PC-9 (cell line): ENCODE measurements at regions not wholly inside any gene's neighbourhood (a gene's known extent, or its start where the extent isn't known, plus 50 kb on each side); places are given as distances from the start of the nearest gene placed in this dataset.
A peak's percentile ranks its signal among the peaks of the same experiment; 100 is the strongest.

Source experiments
- BruUV-seq: library from RNA; stranded (reverse); fragments of 400-500 nt; replicated peaks from 2 replicates; lab custom pipeline; 2021; lab: Mats Ljungman, UMichigan
- CTCF ChIA-PET: fragments of 300-600 bp; sonication (Branson Sonifier 250); formaldehyde crosslinking; loops from one replicate; lab custom pipeline; 2022; ENCODE audit warnings: antibody characterized with exemption; lab: Charles Lee
- POLR2A ChIA-PET: fragments of 300-600 bp; sonication (Branson Sonifier 250); formaldehyde crosslinking; loops from one replicate; lab custom pipeline; 2022; ENCODE audit warnings: antibody characterized with exemption; ENCODE audit not compliant: unreplicated experiment; lab: Charles Lee
- DNase-seq, 2 experiments: peaks; one replicate each; pipeline versions ENCODE4 v3.0.0 to v3.0.0-alpha.2; 2015 to 2022; ENCODE audit warnings: mixed read lengths in 1 of 2
- H2AFZ ChIP-seq: fragments of 200-600 bp; sonication (generic); 2 replicates; pipeline ENCODE4 v1.8.1; 2017; ENCODE audit warnings: antibody characterized with exemption
- H3F3A ChIP-seq: fragments of 200-600 bp; sonication (generic); 2 replicates; pipeline ENCODE4 v1.8.1; 2017; ENCODE audit warnings: antibody characterized with exemption, mild to moderate bottlenecking, low read depth; ENCODE audit not compliant: insufficient read depth
- H3K27ac ChIP-seq: fragments of 200-600 bp; sonication (generic); 2 replicates; pipeline ENCODE4 v1.6.1; 2016; ENCODE audit warnings: mixed run types
- H3K27me3 ChIP-seq: fragments of 200-600 bp; sonication (generic); 2 replicates; pipeline ENCODE4 v1.6.1; 2016; ENCODE audit warnings: low read depth, mixed run types; ENCODE audit not compliant: insufficient read depth
- H3K36me3 ChIP-seq: fragments of 200-600 bp; sonication (generic); 2 replicates; pipeline ENCODE4 v1.6.1; 2016; ENCODE audit warnings: low read depth, mixed run types
- H3K4me1 ChIP-seq: fragments of 200-600 bp; sonication (generic); replicated peaks from 2 replicates; pipeline ENCODE4 v1.6.1; 2016; ENCODE audit warnings: mixed run types; ENCODE audit not compliant: insufficient read depth
- H3K4me2 ChIP-seq: fragments of 200-600 bp; sonication (generic); 2 replicates; pipeline ENCODE4 v1.6.1; 2017; ENCODE audit warnings: mixed run types
- H3K4me3 ChIP-seq: fragments of 200-600 bp; sonication (generic); 2 replicates; pipeline ENCODE4 v1.6.1; 2016; ENCODE audit warnings: mixed run types
- H3K79me2 ChIP-seq: fragments of 200-600 bp; sonication (generic); 2 replicates; pipeline ENCODE4 v1.6.1; 2017; ENCODE audit warnings: low read depth, mixed run types
- H3K9me2 ChIP-seq: fragments of 200-600 bp; sonication (generic); 2 replicates; pipeline ENCODE4 v1.8.1; 2017; ENCODE audit warnings: mild to moderate bottlenecking; ENCODE audit not compliant: insufficient read depth
- H3K9me3 ChIP-seq: fragments of 200-600 bp; sonication (generic); 2 replicates; pipeline ENCODE4 v1.8.1; 2016; ENCODE audit warnings: low read depth; ENCODE audit not compliant: insufficient read depth
- H4K20me1 ChIP-seq: fragments of 200-600 bp; sonication (generic); 2 replicates; pipeline ENCODE4 v1.8.1; 2017; ENCODE audit not compliant: insufficient read depth
- CTCF ChIP-seq: fragments of 200-600 bp; sonication (generic); conservative IDR thresholded peaks from 2 replicates; pipeline ENCODE4 v1.6.1; 2017; ENCODE audit warnings: mixed run types, antibody characterized with exemption, mild to moderate bottlenecking, moderate library complexity
- EZH2 ChIP-seq: fragments of 200-600 bp; sonication (generic); IDR thresholded peaks from 2 replicates; pipeline ENCODE4 v1.8.0; 2017; ENCODE audit warnings: antibody characterized with exemption, low read depth
- intact Hi-C: fragments of 100-400 bp; cut with micrococcal nuclease; formaldehyde crosslinking; loops from one replicate; pipeline ENCODE4 v1.10.0; 2022; ENCODE audit not compliant: unreplicated experiment

- no peak overlapping the region for H3K4me3 ChIP-seq
- no peaks in the 10 kb centered on the region for H3K9me2 ChIP-seq
- no peak overlapping the region for H2AFZ ChIP-seq
- H3K27ac ChIP-seq: no peak overlapping the region
- no peaks in the 10 kb centered on the region for H3K4me1 ChIP-seq
- H3K9me3 ChIP-seq: no peaks in the 10 kb centered on the region
- H3F3A ChIP-seq: no peaks in the 10 kb centered on the region
- ChIA-PET POLR2A (no interaction called here), CTCF (no interaction called here)
- no peaks in the 10 kb centered on the region for H4K20me1 ChIP-seq
- H3K36me3 ChIP-seq: no peaks in the 10 kb centered on the region
- DNase-seq: no peak
- H3K4me2 ChIP-seq: no peak overlapping the region
- TF ChIP-seq CTCF (no peak), EZH2 (no peak)
- H3K79me2 ChIP-seq: no peaks in the 10 kb centered on the region
- BruUV-seq: no TSS peak
- H3K27me3 ChIP-seq: no peaks in the 10 kb centered on the region
- intact Hi-C loops: no loop called here
Measured at GRCh38 chr12:78403681-78404080, 460.9 kb upstream of the SYT1 start.

- no peaks in the 10 kb centered on the region for H3K9me2 ChIP-seq
- H3K4me3 ChIP-seq: no peak overlapping the region
- H3K27me3 ChIP-seq: no peaks in the 10 kb centered on the region
- ChIA-PET CTCF (no interaction called here), POLR2A (no interaction called here)
- H3K79me2 ChIP-seq: no peaks in the 10 kb centered on the region
- H4K20me1 ChIP-seq: no peaks in the 10 kb centered on the region
- H3K4me1 ChIP-seq: no peaks in the 10 kb centered on the region
- no peaks in the 10 kb centered on the region for H3F3A ChIP-seq
- intact Hi-C loops: no loop called here
- TF ChIP-seq EZH2 (no peak), CTCF (no peak)
- peak overlapping the region; percentile 44; the same call in 1 of the 2 replicates for H2AFZ ChIP-seq
- no peak overlapping the region; the same call in 1 of the 2 replicates for H3K4me2 ChIP-seq
- H3K36me3 ChIP-seq: no peaks in the 10 kb centered on the region
- H3K9me3 ChIP-seq: no peaks in the 10 kb centered on the region
- no TSS peak for BruUV-seq
- DNase-seq: no peak
- H3K27ac ChIP-seq: no peak overlapping the region
Measured at GRCh38 chr12:78406213-78406612, 458.4 kb upstream of the SYT1 start.

- BruUV-seq: no TSS peak
- H3K4me3 ChIP-seq: no peak overlapping the region
Measured at GRCh38 chr12:78406828-78407227, 457.7 kb upstream of the SYT1 start.

More at GRCh38 chr12:78406828-78407227, 457.7 kb upstream of the SYT1 start:
- H3K36me3 ChIP-seq: no peaks in the 10 kb centered on the region
- H3K9me2 ChIP-seq: no peaks in the 10 kb centered on the region
- no peaks in the 10 kb centered on the region for H3K4me1 ChIP-seq
- TF ChIP-seq CTCF (no peak), EZH2 (no peak)
- no peaks in the 10 kb centered on the region for H3F3A ChIP-seq
- H3K9me3 ChIP-seq: no peaks in the 10 kb centered on the region
- intact Hi-C loops: no loop called here
- no peak for DNase-seq
- H2AFZ ChIP-seq: peak overlapping the region; percentile 44; the same call in 1 of the 2 replicates
- H3K27me3 ChIP-seq: no peaks in the 10 kb centered on the region
- POLR2A ChIA-PET: no interaction called here
- CTCF ChIA-PET: no interaction called here
- H3K4me2 ChIP-seq: peak overlapping the region; percentile 38; the same call in 1 of the 2 replicates
- H3K79me2 ChIP-seq: no peaks in the 10 kb centered on the region
- no peaks in the 10 kb centered on the region for H4K20me1 ChIP-seq
- H3K27ac ChIP-seq: no peak overlapping the region
